IMR-90 (cell line): ENCODE measurements at regions not wholly inside any gene's neighbourhood (a gene's known extent, or its start where the extent isn't known, plus 50 kb on each side); places are given as distances from the start of the nearest gene placed in this dataset.

Experiments
- ATAC-seq: fragments of 200-7000 bp; cut with Tn5 transposase; 2 replicates; pipeline ENCODE4 v1.9.1; 2020; ENCODE audit warnings: low read depth, mild to moderate bottlenecking, moderate library complexity
- BruUV-seq: library from RNA; stranded (reverse); fragments of 400-500 nt; replicated peaks from 2 replicates; lab custom pipeline; 2021; lab: Mats Ljungman, UMichigan
- CTCF ChIA-PET: fragments of 300-600 bp; formaldehyde crosslinking; extraction: SDS; loops from one replicate; lab custom pipeline; 2021; ENCODE audit warnings: antibody characterized with exemption; lab: Yijun Ruan, JAX
- POLR2A ChIA-PET: fragments of 300-600 bp; sonication (Branson Sonifier 250); formaldehyde crosslinking; loops from one replicate; lab custom pipeline; 2022; ENCODE audit warnings: antibody characterized with exemption; ENCODE audit not compliant: unreplicated experiment; lab: Charles Lee
- DNase-seq: peaks from one replicate; pipeline ENCODE4 v3.0.0; 2013
- H2AFZ ChIP-seq: replicated peaks from 2 replicates; pipeline ENCODE3; 2013; ENCODE audit warnings: low read length, mild to moderate bottlenecking; ENCODE audit not compliant: poor library complexity
- H2AK5ac ChIP-seq: 2 replicates; pipeline ENCODE4 v1.6.1; 2013; ENCODE audit warnings: low read depth, low read length, inconsistent platforms
- H2AK9ac ChIP-seq: replicated peaks from 2 replicates; pipeline ENCODE3; 2013; ENCODE audit warnings: mild to moderate bottlenecking, low read depth, low read length, moderate library complexity; ENCODE audit not compliant: poor library complexity
- H2BK120ac ChIP-seq: 2 replicates; pipeline ENCODE4 v1.6.1; 2013; ENCODE audit warnings: low read depth, low read length, inconsistent platforms
- H2BK15ac ChIP-seq: 3 replicates; pipeline ENCODE4 v1.6.1; 2013; ENCODE audit warnings: low read depth, low read length, inconsistent platforms
- H2BK20ac ChIP-seq: 2 replicates; pipeline ENCODE4 v1.6.1; 2013; ENCODE audit warnings: low read depth, mild to moderate bottlenecking, inconsistent platforms, low read length, moderate library complexity
- H2BK5ac ChIP-seq: 2 replicates; pipeline ENCODE4 v1.6.1; 2013; ENCODE audit warnings: mild to moderate bottlenecking, low read depth, low read length, inconsistent platforms; ENCODE audit not compliant: poor library complexity, severe bottlenecking
- H3K14ac ChIP-seq: replicated peaks from 2 replicates; pipeline ENCODE4 v1.6.1; 2013; ENCODE audit warnings: low read depth, low read length, inconsistent platforms
- H3K18ac ChIP-seq: 2 replicates; pipeline ENCODE4 v1.6.1; 2013; ENCODE audit warnings: low read depth, low read length, control low read depth
- H3K23ac ChIP-seq: 2 replicates; pipeline ENCODE4 v1.6.1; 2013; ENCODE audit warnings: low read depth, low read length, inconsistent platforms
- H3K27ac ChIP-seq: 2 replicates; pipeline ENCODE4 v1.5.1; 2013; ENCODE audit warnings: mild to moderate bottlenecking, control low read depth, low read length; ENCODE audit not compliant: insufficient read depth
- H3K27me3 ChIP-seq: 2 replicates; pipeline ENCODE4 v1.6.1; 2013; ENCODE audit warnings: low read length; ENCODE audit not compliant: control insufficient read depth, insufficient read depth
- H3K36me3 ChIP-seq: 2 replicates; pipeline ENCODE4 v1.6.1; 2013; ENCODE audit warnings: low read length, mixed read lengths; ENCODE audit not compliant: control insufficient read depth, insufficient read depth
- H3K4ac ChIP-seq: 2 replicates; pipeline ENCODE4 v1.6.1; 2013; ENCODE audit warnings: low read depth, low read length, inconsistent platforms
- H3K4me1 ChIP-seq: 2 replicates; pipeline ENCODE4 v1.6.1; 2013; ENCODE audit warnings: low read length, mixed read lengths; ENCODE audit not compliant: control insufficient read depth, insufficient read depth
- H3K4me2 ChIP-seq: 2 replicates; pipeline ENCODE4 v1.6.1; 2013; ENCODE audit warnings: low read depth, mild to moderate bottlenecking, control low read depth, low read length, moderate library complexity
- H3K4me3 ChIP-seq: 2 replicates; pipeline ENCODE4 v1.5.1; 2013; ENCODE audit warnings: low read depth, mild to moderate bottlenecking, control low read depth, low read length, moderate library complexity; ENCODE audit not compliant: insufficient read depth
- H3K56ac ChIP-seq: 2 replicates; pipeline ENCODE4 v1.6.1; 2013; ENCODE audit warnings: low read length, inconsistent platforms; ENCODE audit not compliant: insufficient read depth; ENCODE audit errors: extremely low read depth
- H3K79me1 ChIP-seq, 2 experiments: 2 replicates each; pipeline ENCODE4 v1.6.1; 2013; ENCODE audit warnings: low read length in 2 of 2, inconsistent platforms in 1 of 2, low read depth in 1 of 2
- H3K9ac ChIP-seq: 2 replicates; pipeline ENCODE4 v1.6.1; 2013; ENCODE audit warnings: low read depth, low read length, control low read depth
- H3K9me1 ChIP-seq: 2 replicates; pipeline ENCODE4 v1.6.1; 2013; ENCODE audit warnings: low read length, inconsistent platforms; ENCODE audit not compliant: insufficient read depth
- H3K9me3 ChIP-seq: 2 replicates; pipeline ENCODE4 v1.6.1; 2013; ENCODE audit warnings: low read length; ENCODE audit not compliant: control insufficient read depth, insufficient read depth
- H4K20me1 ChIP-seq: 2 replicates; pipeline ENCODE4 v1.6.1; 2013; ENCODE audit warnings: low read length, inconsistent platforms; ENCODE audit not compliant: insufficient read depth
- H4K5ac ChIP-seq: 2 replicates; pipeline ENCODE4 v1.6.1; 2013; ENCODE audit warnings: mild to moderate bottlenecking, low read depth, low read length, control low read depth
- H4K8ac ChIP-seq, 2 experiments: 2 replicates each; pipeline ENCODE4 v1.6.1; 2013; ENCODE audit warnings: low read depth in 2 of 2, low read length in 2 of 2, control low read depth in 1 of 2, inconsistent platforms in 1 of 2
- H4K91ac ChIP-seq: 2 replicates; pipeline ENCODE4 v1.6.1; 2013; ENCODE audit warnings: low read depth, low read length, inconsistent platforms; ENCODE audit not compliant: insufficient read depth
- MAFK ChIP-seq: IDR thresholded peaks from 2 replicates; pipeline ENCODE4 v1.6.1; 2012; ENCODE audit warnings: low read depth, low read length, improper control_type of control experiment
- POLR2A ChIP-seq: IDR thresholded peaks from 2 replicates; pipeline ENCODE4 v1.6.1; 2012; ENCODE audit warnings: mild to moderate bottlenecking, low read depth, low read length
- WGBS, 2 experiments: methylation state at CpG; one replicate each; pipeline versions ENCODE4 v1.1.5 to v1.1.7; 2013; ENCODE audit warnings: missing lambda C conversion rate in 2 of 2; ENCODE audit not compliant: insufficient read length in 1 of 2; ENCODE audit errors: extremely low coverage in 2 of 2; 5-methylcytosine and 5-hydroxymethylcytosine counted together
- dilution Hi-C: fragments of 300-500 bp; cut with HindIII; formaldehyde crosslinking; loops from one replicate; pipeline ENCODE4 v1.14.3; 2018; ENCODE audit warnings: low sequenced_read_pairs; ENCODE audit not compliant: unreplicated experiment
- in situ Hi-C: fragments of 300-500 bp; cut with MboI; formaldehyde crosslinking; loops from 3 replicates; pipeline ENCODE4 v1.14.3; 2019; ENCODE audit warnings: low sequenced_read_pairs, inconsistent platforms, mixed read lengths
- intact Hi-C: fragments of 100-400 bp; cut with micrococcal nuclease; formaldehyde crosslinking; loops from 2 replicates; pipeline ENCODE4 v1.10.0; 2022

DNA sequence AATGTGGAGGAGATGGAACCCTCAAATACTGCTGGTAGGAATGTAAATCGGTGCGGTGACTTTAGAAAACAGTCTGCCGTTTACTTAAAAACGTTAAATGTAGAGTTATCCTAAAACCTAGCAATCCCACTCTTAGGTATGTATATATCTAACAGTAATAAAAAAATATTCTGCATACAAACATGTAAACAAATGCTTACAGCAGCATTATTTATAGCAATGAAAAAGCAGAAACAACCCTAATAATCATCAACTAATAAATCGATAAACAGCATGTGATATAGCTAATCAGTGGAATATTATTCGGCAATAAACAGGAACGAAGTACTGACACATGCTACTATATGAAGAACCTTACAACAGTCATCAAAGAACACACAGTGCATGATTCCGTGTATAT lies 144.7 kb downstream of the CNTN3 start:
- Histone ChIP-seq H4K91ac (no peak overlapping the region), H3K9ac (no peak overlapping the region), H2BK120ac (no peak overlapping the region), H3K4me2 (no peak overlapping the region), H2AK9ac (no peak overlapping the region), H2BK15ac (no peak overlapping the region), H3K4ac (no peak overlapping the region), H4K5ac (no peak overlapping the region), H3K36me3 (no peaks in the 10 kb centered on the region), H3K27me3 (no peaks in the 10 kb centered on the region), H2BK20ac (no peak overlapping the region), H2AFZ (no peak overlapping the region), H3K4me1 (peaks cover 5% of the 10 kb centered on the region), H3K9me3 (no peaks in the 10 kb centered on the region), H3K18ac (no peak overlapping the region), H3K14ac (no peak overlapping the region), H2AK5ac (no peak overlapping the region), H3K56ac (no peak overlapping the region), H4K20me1 (no peaks in the 10 kb centered on the region), H3K79me1 (no peaks in the 10 kb centered on the region), H2BK5ac (no peak overlapping the region), H3K27ac (no peak overlapping the region), H3K9me1 (no peaks in the 10 kb centered on the region; the same call in 1 of the 2 replicates), H4K8ac (no peak overlapping the region), H3K4me3 (no peak overlapping the region), H3K23ac (no peak overlapping the region)
- TF ChIP-seq POLR2A: no peak
- TF ChIP-seq MAFK: peak; percentile 73
- ATAC-seq: no peak
- BruUV-seq: no TSS peak
- no peak for DNase-seq
- POLR2A ChIA-PET: no interaction called here
- intact Hi-C loops: no loop called here
- dilution Hi-C loops: no loop called here
- WGBS, 2 experiments: no CpG with 5 or more reads among the region's 8 CpGs
- in situ Hi-C loops: no loop called here
- CTCF ChIA-PET: interaction anchor here (0.6 kb wide), 1 partner anchor 1424 kb away, joined by 3 read pairs; no protein-coding TSS in a partner anchor
